Suprapubic skin (tissue), 4 donors: ENCODE measurements at regions not wholly inside any gene's neighbourhood (a gene's known extent, or its start where the extent isn't known, plus 50 kb on each side); places are given as distances from the start of the nearest gene placed in this dataset.

Source experiments
- EP300 ChIP-seq: sonication (generic); formaldehyde crosslinking; IDR thresholded peaks from one replicate; pipeline ENCODE4 v1.6.1; 2017; ENCODE audit warnings: antibody characterized with exemption
- POLR2A ChIP-seq, 2 donors: fragments of 450-650 bp; IDR thresholded peaks; one replicate each; pipeline ENCODE4 v1.6.1; 2017; ENCODE audit warnings: antibody characterized with exemption in 2 of 2, mild to moderate bottlenecking in 2 of 2, moderate library complexity in 2 of 2
- POLR2AphosphoS5 ChIP-seq, 3 donors: sonication (generic); formaldehyde crosslinking; IDR thresholded peaks; one replicate each; pipeline ENCODE4 v1.6.1; 2017; ENCODE audit warnings: antibody characterized with exemption in 3 of 3
- TF ChIP-seq, protein P1 (sequence below), 2 donors: fragments of 200-600 bp in 1 of 2; fragments of 450-650 bp in 1 of 2; sonication (generic) in 1 of 2; IDR thresholded peaks; one replicate each; pipeline ENCODE4 v1.5.1; 2016 to 2019; ENCODE audit warnings: antibody characterized with exemption in 2 of 2, mild to moderate bottlenecking in 1 of 2, moderate library complexity in 1 of 2

DNA sequence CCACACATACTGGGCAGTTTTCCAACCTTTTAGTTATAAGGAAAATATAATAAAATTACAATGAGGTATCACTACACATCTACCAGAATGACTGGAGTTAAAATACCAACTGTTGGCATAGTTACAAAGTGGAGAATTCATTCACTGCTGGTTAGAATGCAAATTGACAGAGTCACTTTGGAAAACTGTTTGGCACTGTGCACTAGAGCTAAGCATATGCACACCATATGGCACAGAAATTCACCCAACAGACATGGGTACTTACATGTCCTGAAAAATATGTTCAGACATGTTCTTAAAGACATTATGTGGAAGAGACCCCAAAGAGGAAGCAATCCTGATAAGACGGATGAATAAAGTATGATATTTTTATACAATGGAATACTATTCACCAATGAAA, 686.1 kb upstream of the RAB6C start:
- TF ChIP-seq, protein P1, sequence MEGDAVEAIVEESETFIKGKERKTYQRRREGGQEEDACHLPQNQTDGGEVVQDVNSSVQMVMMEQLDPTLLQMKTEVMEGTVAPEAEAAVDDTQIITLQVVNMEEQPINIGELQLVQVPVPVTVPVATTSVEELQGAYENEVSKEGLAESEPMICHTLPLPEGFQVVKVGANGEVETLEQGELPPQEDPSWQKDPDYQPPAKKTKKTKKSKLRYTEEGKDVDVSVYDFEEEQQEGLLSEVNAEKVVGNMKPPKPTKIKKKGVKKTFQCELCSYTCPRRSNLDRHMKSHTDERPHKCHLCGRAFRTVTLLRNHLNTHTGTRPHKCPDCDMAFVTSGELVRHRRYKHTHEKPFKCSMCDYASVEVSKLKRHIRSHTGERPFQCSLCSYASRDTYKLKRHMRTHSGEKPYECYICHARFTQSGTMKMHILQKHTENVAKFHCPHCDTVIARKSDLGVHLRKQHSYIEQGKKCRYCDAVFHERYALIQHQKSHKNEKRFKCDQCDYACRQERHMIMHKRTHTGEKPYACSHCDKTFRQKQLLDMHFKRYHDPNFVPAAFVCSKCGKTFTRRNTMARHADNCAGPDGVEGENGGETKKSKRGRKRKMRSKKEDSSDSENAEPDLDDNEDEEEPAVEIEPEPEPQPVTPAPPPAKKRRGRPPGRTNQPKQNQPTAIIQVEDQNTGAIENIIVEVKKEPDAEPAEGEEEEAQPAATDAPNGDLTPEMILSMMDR (IDR thresholded peaks at IDR 0.05): no peak
- TF ChIP-seq EP300: no peak
- no peak for TF ChIP-seq POLR2A (IDR thresholded peaks at IDR 0.05)
- TF ChIP-seq POLR2AphosphoS5 (IDR thresholded peaks at IDR 0.05): no peak
